ENCODE measurements at regions not wholly inside any gene's neighbourhood (a gene's known extent, or its start where the extent isn't known, plus 50 kb on each side); places are given as distances from the start of the nearest gene placed in this dataset.

DNA sequence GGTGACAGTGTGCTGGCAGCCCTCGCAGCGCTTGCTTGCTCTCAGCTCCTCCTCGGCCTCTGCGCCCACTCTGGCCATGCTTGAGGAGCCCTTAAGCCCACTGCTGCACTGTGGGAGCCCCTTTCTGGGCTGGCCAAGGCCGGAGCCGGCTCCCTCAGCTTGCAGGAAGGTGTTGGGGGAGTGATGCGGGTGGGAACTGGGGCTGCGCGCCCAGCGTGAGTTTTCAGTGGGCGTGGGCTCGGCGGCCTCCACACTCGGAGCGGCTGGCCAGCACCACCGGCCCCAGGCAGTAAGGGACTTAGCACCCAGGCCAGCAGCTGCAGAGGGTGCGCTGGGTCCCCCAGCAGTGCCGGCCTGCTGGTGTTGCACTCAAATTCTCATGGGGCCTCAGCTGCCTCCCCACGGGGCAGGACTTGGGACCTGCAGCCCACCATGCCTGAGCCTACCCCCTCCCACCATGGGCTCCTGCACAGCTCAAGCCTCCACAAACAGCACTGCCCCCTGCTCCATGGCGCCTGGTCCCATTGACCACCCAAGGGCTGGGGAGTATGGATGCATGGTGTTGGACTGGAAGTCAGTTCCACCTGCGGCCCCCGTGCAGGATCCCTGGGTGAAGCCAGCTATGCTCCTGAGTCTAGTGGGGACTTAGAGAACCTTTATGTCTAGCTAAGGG lies 223.1 kb upstream of the PTPRD start:
- Mint-ChIP-seq H3K4me3 (no peak overlapping the region), H3K27me3 (ENCODE audit: low read depth) (no peaks in the 10 kb centered on the region), H3K36me3 (peaks cover 5% of the 10 kb centered on the region), H3K4me1 (no peaks in the 10 kb centered on the region; the same call in 1 of the 2 replicates), H3K9me3 (peaks cover 14% of the 10 kb centered on the region), H3K27ac (no peak overlapping the region)
- TF ChIP-seq, protein P1, sequence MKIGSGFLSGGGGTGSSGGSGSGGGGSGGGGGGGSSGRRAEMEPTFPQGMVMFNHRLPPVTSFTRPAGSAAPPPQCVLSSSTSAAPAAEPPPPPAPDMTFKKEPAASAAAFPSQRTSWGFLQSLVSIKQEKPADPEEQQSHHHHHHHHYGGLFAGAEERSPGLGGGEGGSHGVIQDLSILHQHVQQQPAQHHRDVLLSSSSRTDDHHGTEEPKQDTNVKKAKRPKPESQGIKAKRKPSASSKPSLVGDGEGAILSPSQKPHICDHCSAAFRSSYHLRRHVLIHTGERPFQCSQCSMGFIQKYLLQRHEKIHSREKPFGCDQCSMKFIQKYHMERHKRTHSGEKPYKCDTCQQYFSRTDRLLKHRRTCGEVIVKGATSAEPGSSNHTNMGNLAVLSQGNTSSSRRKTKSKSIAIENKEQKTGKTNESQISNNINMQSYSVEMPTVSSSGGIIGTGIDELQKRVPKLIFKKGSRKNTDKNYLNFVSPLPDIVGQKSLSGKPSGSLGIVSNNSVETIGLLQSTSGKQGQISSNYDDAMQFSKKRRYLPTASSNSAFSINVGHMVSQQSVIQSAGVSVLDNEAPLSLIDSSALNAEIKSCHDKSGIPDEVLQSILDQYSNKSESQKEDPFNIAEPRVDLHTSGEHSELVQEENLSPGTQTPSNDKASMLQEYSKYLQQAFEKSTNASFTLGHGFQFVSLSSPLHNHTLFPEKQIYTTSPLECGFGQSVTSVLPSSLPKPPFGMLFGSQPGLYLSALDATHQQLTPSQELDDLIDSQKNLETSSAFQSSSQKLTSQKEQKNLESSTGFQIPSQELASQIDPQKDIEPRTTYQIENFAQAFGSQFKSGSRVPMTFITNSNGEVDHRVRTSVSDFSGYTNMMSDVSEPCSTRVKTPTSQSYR (CRISPR knock-in tag; IDR thresholded peaks at IDR 0.05): no peak
- TF ChIP-seq, protein P2, sequence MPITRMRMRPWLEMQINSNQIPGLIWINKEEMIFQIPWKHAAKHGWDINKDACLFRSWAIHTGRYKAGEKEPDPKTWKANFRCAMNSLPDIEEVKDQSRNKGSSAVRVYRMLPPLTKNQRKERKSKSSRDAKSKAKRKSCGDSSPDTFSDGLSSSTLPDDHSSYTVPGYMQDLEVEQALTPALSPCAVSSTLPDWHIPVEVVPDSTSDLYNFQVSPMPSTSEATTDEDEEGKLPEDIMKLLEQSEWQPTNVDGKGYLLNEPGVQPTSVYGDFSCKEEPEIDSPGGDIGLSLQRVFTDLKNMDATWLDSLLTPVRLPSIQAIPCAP (CRISPR knock-in tag; IDR thresholded peaks at IDR 0.05): no peak
- TF ChIP-seq TCF7 (CRISPR knock-in tag; IDR thresholded peaks at IDR 0.05; ENCODE audit: low read depth) (no peak), SP1 (CRISPR knock-in tag; conservative IDR thresholded peaks at IDR 0.05) (no peak), ZBTB21 (CRISPR knock-in tag; IDR thresholded peaks at IDR 0.05; ENCODE audit: borderline replicate concordance) (no peak), NFE2L1 (CRISPR knock-in tag; IDR thresholded peaks at IDR 0.05) (no peak), GABPB1 (CRISPR knock-in tag; IDR thresholded peaks at IDR 0.05) (no peak), GRHL2 (CRISPR knock-in tag; IDR thresholded peaks at IDR 0.05; ENCODE audit: insufficient replicate concordance, severe bottlenecking) (no peak), ESRRA (CRISPR knock-in tag; IDR thresholded peaks at IDR 0.05; ENCODE audit: borderline replicate concordance) (no peak), ETV6 (CRISPR knock-in tag; IDR thresholded peaks at IDR 0.05) (no peak), TP53 (CRISPR knock-in tag; IDR thresholded peaks at IDR 0.05) (no peak), RORB (CRISPR knock-in tag; IDR thresholded peaks at IDR 0.05) (no peak)
- TF ChIP-seq, protein P3, sequence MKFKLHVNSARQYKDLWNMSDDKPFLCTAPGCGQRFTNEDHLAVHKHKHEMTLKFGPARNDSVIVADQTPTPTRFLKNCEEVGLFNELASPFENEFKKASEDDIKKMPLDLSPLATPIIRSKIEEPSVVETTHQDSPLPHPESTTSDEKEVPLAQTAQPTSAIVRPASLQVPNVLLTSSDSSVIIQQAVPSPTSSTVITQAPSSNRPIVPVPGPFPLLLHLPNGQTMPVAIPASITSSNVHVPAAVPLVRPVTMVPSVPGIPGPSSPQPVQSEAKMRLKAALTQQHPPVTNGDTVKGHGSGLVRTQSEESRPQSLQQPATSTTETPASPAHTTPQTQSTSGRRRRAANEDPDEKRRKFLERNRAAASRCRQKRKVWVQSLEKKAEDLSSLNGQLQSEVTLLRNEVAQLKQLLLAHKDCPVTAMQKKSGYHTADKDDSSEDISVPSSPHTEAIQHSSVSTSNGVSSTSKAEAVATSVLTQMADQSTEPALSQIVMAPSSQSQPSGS (CRISPR knock-in tag; IDR thresholded peaks at IDR 0.05; ENCODE audit: borderline replicate concordance, low read depth): no peak
- TF ChIP-seq, protein P4, sequence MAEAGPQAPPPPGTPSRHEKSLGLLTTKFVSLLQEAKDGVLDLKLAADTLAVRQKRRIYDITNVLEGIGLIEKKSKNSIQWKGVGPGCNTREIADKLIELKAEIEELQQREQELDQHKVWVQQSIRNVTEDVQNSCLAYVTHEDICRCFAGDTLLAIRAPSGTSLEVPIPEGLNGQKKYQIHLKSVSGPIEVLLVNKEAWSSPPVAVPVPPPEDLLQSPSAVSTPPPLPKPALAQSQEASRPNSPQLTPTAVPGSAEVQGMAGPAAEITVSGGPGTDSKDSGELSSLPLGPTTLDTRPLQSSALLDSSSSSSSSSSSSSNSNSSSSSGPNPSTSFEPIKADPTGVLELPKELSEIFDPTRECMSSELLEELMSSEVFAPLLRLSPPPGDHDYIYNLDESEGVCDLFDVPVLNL (CRISPR knock-in tag; IDR thresholded peaks at IDR 0.05; ENCODE audit: borderline replicate concordance, low read depth): no peak
- TF ChIP-seq, protein P5, sequence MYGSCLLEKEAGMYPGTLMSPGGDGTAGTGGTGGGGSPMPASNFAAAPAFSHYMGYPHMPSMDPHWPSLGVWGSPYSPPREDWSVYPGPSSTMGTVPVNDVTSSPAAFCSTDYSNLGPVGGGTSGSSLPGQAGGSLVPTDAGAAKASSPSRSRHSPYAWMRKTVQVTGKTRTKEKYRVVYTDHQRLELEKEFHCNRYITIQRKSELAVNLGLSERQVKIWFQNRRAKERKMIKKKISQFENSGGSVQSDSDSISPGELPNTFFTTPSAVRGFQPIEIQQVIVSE (CRISPR knock-in tag; IDR thresholded peaks at IDR 0.05; ENCODE audit: borderline replicate concordance): no peak
- TF ChIP-seq, protein P6, sequence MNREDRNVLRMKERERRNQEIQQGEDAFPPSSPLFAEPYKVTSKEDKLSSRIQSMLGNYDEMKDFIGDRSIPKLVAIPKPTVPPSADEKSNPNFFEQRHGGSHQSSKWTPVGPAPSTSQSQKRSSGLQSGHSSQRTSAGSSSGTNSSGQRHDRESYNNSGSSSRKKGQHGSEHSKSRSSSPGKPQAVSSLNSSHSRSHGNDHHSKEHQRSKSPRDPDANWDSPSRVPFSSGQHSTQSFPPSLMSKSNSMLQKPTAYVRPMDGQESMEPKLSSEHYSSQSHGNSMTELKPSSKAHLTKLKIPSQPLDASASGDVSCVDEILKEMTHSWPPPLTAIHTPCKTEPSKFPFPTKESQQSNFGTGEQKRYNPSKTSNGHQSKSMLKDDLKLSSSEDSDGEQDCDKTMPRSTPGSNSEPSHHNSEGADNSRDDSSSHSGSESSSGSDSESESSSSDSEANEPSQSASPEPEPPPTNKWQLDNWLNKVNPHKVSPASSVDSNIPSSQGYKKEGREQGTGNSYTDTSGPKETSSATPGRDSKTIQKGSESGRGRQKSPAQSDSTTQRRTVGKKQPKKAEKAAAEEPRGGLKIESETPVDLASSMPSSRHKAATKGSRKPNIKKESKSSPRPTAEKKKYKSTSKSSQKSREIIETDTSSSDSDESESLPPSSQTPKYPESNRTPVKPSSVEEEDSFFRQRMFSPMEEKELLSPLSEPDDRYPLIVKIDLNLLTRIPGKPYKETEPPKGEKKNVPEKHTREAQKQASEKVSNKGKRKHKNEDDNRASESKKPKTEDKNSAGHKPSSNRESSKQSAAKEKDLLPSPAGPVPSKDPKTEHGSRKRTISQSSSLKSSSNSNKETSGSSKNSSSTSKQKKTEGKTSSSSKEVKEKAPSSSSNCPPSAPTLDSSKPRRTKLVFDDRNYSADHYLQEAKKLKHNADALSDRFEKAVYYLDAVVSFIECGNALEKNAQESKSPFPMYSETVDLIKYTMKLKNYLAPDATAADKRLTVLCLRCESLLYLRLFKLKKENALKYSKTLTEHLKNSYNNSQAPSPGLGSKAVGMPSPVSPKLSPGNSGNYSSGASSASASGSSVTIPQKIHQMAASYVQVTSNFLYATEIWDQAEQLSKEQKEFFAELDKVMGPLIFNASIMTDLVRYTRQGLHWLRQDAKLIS (CRISPR knock-in tag; IDR thresholded peaks at IDR 0.05; ENCODE audit: borderline replicate concordance): no peak
- TF ChIP-seq, protein P7, sequence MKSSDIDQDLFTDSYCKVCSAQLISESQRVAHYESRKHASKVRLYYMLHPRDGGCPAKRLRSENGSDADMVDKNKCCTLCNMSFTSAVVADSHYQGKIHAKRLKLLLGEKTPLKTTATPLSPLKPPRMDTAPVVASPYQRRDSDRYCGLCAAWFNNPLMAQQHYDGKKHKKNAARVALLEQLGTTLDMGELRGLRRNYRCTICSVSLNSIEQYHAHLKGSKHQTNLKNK (CRISPR knock-in tag; IDR thresholded peaks at IDR 0.05): no peak
- TF ChIP-seq, protein P8, sequence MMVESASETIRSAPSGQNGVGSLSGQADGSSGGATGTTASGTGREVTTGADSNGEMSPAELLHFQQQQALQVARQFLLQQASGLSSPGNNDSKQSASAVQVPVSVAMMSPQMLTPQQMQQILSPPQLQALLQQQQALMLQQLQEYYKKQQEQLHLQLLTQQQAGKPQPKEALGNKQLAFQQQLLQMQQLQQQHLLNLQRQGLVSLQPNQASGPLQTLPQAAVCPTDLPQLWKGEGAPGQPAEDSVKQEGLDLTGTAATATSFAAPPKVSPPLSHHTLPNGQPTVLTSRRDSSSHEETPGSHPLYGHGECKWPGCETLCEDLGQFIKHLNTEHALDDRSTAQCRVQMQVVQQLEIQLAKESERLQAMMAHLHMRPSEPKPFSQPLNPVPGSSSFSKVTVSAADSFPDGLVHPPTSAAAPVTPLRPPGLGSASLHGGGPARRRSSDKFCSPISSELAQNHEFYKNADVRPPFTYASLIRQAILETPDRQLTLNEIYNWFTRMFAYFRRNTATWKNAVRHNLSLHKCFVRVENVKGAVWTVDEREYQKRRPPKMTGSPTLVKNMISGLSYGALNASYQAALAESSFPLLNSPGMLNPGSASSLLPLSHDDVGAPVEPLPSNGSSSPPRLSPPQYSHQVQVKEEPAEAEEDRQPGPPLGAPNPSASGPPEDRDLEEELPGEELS (CRISPR knock-in tag; IDR thresholded peaks at IDR 0.05): no peak
- TF ChIP-seq, protein P9, sequence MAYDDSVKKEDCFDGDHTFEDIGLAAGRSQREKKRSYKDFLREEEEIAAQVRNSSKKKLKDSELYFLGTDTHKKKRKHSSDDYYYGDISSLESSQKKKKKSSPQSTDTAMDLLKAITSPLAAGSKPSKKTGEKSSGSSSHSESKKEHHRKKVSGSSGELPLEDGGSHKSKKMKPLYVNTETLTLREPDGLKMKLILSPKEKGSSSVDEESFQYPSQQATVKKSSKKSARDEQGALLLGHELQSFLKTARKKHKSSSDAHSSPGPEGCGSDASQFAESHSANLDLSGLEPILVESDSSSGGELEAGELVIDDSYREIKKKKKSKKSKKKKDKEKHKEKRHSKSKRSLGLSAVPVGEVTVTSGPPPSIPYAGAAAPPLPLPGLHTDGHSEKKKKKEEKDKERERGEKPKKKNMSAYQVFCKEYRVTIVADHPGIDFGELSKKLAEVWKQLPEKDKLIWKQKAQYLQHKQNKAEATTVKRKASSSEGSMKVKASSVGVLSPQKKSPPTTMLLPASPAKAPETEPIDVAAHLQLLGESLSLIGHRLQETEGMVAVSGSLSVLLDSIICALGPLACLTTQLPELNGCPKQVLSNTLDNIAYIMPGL (CRISPR knock-in tag; IDR thresholded peaks at IDR 0.05): no peak
- DNase-seq (ENCODE audit: low spot score) (no peak), ATAC-seq (no peak)
- ChIA-PET POLR2A (no interaction called here), CTCF (no interaction called here)
